ENCODE measurements at regions not wholly inside any gene's neighbourhood (a gene's known extent, or its start where the extent isn't known, plus 50 kb on each side); places are given as distances from the start of the nearest gene placed in this dataset.

DNA sequence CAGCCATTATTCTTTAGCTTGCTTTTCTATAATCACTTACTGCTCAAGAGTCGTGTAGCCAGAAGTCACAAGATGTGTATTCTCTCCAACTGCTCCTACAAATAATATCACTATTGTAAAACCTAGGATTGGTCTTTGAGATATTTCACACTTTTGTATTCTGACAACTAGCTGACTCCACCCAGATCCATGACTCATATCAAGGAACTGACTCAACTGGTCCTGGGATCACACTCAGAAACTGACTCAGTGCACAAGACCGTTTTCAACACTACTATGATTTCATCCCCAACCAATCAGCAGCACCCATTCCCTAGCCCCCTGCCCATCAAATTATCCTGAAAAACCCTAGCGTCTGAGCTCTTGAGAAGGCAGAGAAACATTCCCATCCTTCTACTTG, 56.5 kb upstream of the ORC5 start:
- TF ChIP-seq, protein P1, sequence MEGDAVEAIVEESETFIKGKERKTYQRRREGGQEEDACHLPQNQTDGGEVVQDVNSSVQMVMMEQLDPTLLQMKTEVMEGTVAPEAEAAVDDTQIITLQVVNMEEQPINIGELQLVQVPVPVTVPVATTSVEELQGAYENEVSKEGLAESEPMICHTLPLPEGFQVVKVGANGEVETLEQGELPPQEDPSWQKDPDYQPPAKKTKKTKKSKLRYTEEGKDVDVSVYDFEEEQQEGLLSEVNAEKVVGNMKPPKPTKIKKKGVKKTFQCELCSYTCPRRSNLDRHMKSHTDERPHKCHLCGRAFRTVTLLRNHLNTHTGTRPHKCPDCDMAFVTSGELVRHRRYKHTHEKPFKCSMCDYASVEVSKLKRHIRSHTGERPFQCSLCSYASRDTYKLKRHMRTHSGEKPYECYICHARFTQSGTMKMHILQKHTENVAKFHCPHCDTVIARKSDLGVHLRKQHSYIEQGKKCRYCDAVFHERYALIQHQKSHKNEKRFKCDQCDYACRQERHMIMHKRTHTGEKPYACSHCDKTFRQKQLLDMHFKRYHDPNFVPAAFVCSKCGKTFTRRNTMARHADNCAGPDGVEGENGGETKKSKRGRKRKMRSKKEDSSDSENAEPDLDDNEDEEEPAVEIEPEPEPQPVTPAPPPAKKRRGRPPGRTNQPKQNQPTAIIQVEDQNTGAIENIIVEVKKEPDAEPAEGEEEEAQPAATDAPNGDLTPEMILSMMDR (IDR thresholded peaks at IDR 0.05 in 4 of 5, conservative IDR thresholded peaks at IDR 0.05 in 1 of 5): no peak
- no peak for TF ChIP-seq POLR2A (IDR thresholded peaks at IDR 0.05)
